ENCODE measurements at regions not wholly inside any gene's neighbourhood (a gene's known extent, or its start where the extent isn't known, plus 50 kb on each side); places are given as distances from the start of the nearest gene placed in this dataset.
"Not testable (repeated sequence)": the region's sequence is repeated elsewhere in the genome, so short reads cannot be mapped to it uniquely, and the experiment has no call there.

- Histone ChIP-seq H4K20me1 (ENCODE audit: insufficient read depth, low read length) (no peaks in the 10 kb centered on the region), H3K4me2 (ENCODE audit: low read length) (no peak overlapping the region), H3K27ac (ENCODE audit: low read depth, low read length, poor library complexity, severe bottlenecking) (no peak overlapping the region), H3K4me1 (ENCODE audit: insufficient read depth, low read length, severe bottlenecking) (no peaks in the 10 kb centered on the region), H3K9me2 (ENCODE audit: low read depth, low read length) (no peaks in the 10 kb centered on the region), H3K27me3 (ENCODE audit: insufficient read depth, low read length) (no peaks in the 10 kb centered on the region), H3F3A (ENCODE audit: insufficient read depth, low read length) (no peaks in the 10 kb centered on the region), H3K4me3 (ENCODE audit: low read depth, low read length, poor library complexity, severe bottlenecking) (no peak overlapping the region), H3K9ac (ENCODE audit: low read length) (no peak overlapping the region), H2AFZ (ENCODE audit: low read length) (no peak overlapping the region), H3K9me3 (ENCODE audit: low read length) (no peaks in the 10 kb centered on the region), H3K79me2 (ENCODE audit: insufficient read depth, low read length) (no peaks in the 10 kb centered on the region), H3K36me3 (ENCODE audit: insufficient read depth, low read length) (no peaks in the 10 kb centered on the region)
- TF ChIP-seq CTCF (IDR thresholded peaks at IDR 0.05; ENCODE audit: low read length) = no peak
These were observed 115.3 kb upstream of the ESR1 start for GRCh38 chr6:151692216-151692615.

DNA sequence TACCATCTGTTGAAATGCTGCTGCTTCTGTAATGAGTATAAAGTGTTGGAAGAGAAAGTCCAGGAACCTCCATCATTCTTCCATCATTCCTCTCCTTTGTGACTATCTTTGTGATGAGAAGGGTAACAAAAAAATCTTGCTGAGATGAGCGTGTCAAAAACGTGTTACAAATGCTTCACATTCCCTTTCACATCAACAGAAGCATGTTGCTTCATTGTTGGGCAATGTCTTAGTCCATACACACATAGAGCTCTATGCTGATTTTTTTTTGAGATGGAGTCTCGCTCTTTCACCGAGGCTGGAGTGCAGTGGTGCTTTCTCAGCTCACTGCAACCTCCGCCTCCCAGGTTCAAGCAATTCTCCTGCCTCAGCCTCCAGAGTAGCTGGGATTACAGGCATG is 114.1 kb upstream of the ESR1 start:
- Histone ChIP-seq H3K36me3 (ENCODE audit: insufficient read depth, low read length) (no peaks in the 10 kb centered on the region), H3K9me3 (ENCODE audit: low read length) (no peaks in the 10 kb centered on the region), H3K4me3 (ENCODE audit: low read depth, low read length, poor library complexity, severe bottlenecking) (no peak overlapping the region), H3K4me2 (ENCODE audit: low read length) (no peak overlapping the region), H3K27ac (ENCODE audit: low read depth, low read length, poor library complexity, severe bottlenecking) (no peak overlapping the region), H2AFZ (ENCODE audit: low read length) (no peak overlapping the region), H3K79me2 (ENCODE audit: insufficient read depth, low read length) (no peaks in the 10 kb centered on the region), H3F3A (ENCODE audit: insufficient read depth, low read length) (no peaks in the 10 kb centered on the region), H3K27me3 (ENCODE audit: insufficient read depth, low read length) (no peaks in the 10 kb centered on the region), H3K9ac (ENCODE audit: low read length) (no peak overlapping the region), H4K20me1 (ENCODE audit: insufficient read depth, low read length) (no peaks in the 10 kb centered on the region), H3K4me1 (ENCODE audit: insufficient read depth, low read length, severe bottlenecking) (no peaks in the 10 kb centered on the region), H3K9me2 (ENCODE audit: low read depth, low read length) (no peaks in the 10 kb centered on the region)
- TF ChIP-seq CTCF (IDR thresholded peaks at IDR 0.05; ENCODE audit: low read length) (no peak), EZH2 (IDR thresholded peaks at IDR 0.05; ENCODE audit: borderline replicate concordance, low read length) (no peak)

DNA sequence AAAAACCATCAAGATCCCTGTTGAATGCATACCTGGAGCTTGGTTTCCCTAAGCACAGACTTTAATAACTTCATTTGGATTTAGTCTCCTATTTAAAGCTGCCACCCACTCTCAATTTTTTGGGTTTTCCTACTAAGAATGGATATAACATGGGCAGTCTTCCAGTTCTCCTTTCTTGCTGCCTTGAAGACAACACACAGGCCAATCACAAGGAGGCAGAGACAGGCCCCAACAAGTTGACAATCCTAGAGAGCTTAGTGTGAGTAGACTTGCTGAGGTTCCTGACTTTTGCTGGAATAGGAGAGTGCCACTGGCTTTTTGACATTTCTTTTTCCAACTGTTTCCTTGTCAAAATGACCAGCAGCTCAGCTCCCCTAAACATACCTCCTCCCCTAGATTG is 112.3 kb upstream of the ESR1 start:
- Histone ChIP-seq H3K4me3 (ENCODE audit: low read depth, low read length, poor library complexity, severe bottlenecking) (no peak overlapping the region), H3K36me3 (ENCODE audit: insufficient read depth, low read length) (no peaks in the 10 kb centered on the region), H3K9me2 (ENCODE audit: low read depth, low read length) (no peaks in the 10 kb centered on the region), H4K20me1 (ENCODE audit: insufficient read depth, low read length) (no peaks in the 10 kb centered on the region), H3K79me2 (ENCODE audit: insufficient read depth, low read length) (no peaks in the 10 kb centered on the region), H3K4me2 (ENCODE audit: low read length) (no peak overlapping the region), H2AFZ (ENCODE audit: low read length) (no peak overlapping the region), H3K27me3 (ENCODE audit: insufficient read depth, low read length) (no peaks in the 10 kb centered on the region), H3K9ac (ENCODE audit: low read length) (no peak overlapping the region), H3K27ac (ENCODE audit: low read depth, low read length, poor library complexity, severe bottlenecking) (no peak overlapping the region), H3K4me1 (ENCODE audit: insufficient read depth, low read length, severe bottlenecking) (no peaks in the 10 kb centered on the region), H3K9me3 (ENCODE audit: low read length) (no peaks in the 10 kb centered on the region), H3F3A (ENCODE audit: insufficient read depth, low read length) (no peaks in the 10 kb centered on the region)
- TF ChIP-seq CTCF (IDR thresholded peaks at IDR 0.05; ENCODE audit: low read length) (no peak), EZH2 (IDR thresholded peaks at IDR 0.05; ENCODE audit: borderline replicate concordance, low read length) (no peak)

GRCh38 chr6:151696302-151696701 is 111.2 kb upstream of the ESR1 start:
- H2AFZ ChIP-seq (ENCODE audit: low read length); H3K36me3 ChIP-seq (ENCODE audit: insufficient read depth, low read length); H3K79me2 ChIP-seq (ENCODE audit: insufficient read depth, low read length); H3K4me2 ChIP-seq (ENCODE audit: low read length); H3K27me3 ChIP-seq (ENCODE audit: insufficient read depth, low read length); H3F3A ChIP-seq (ENCODE audit: insufficient read depth, low read length); H3K9ac ChIP-seq (ENCODE audit: low read length); H3K4me3 ChIP-seq (ENCODE audit: low read depth, low read length, poor library complexity, severe bottlenecking); H4K20me1 ChIP-seq (ENCODE audit: insufficient read depth, low read length); H3K9me3 ChIP-seq (ENCODE audit: low read length); H3K4me1 ChIP-seq (ENCODE audit: insufficient read depth, low read length, severe bottlenecking); H3K9me2 ChIP-seq (ENCODE audit: low read depth, low read length); H3K27ac ChIP-seq (ENCODE audit: low read depth, low read length, poor library complexity, severe bottlenecking): not testable (repeated sequence)

All from OCI-LY1 (cell line).